Stimulated activated CD4-positive, alpha-beta T cell treated with anti-CD3 and anti-CD28 coated beads, Interleukin-1b, Interleukin-23, amount 100 ng/mL, for 4 hours (primary cell): ENCODE measurements at regions not wholly inside any gene's neighbourhood (a gene's known extent, or its start where the extent isn't known, plus 50 kb on each side); places are given as distances from the start of the nearest gene placed in this dataset.

Source experiments
- DNase-seq, 2 donors: peaks; one replicate each; pipeline ENCODE4 v3.0.0-alpha.2; 2020; ENCODE audit warnings: low read depth in 2 of 2

GRCh38 chr2:221276601-221277000, 295.5 kb downstream of the EPHA4 start:
- no peak for DNase-seq

- no peak for DNase-seq
Observed at GRCh38 chr2:221282386-221282785, 289.7 kb downstream of the EPHA4 start.

- no peak for DNase-seq
Observed at GRCh38 chr2:221283896-221284545, 288.1 kb downstream of the EPHA4 start.

DNA sequence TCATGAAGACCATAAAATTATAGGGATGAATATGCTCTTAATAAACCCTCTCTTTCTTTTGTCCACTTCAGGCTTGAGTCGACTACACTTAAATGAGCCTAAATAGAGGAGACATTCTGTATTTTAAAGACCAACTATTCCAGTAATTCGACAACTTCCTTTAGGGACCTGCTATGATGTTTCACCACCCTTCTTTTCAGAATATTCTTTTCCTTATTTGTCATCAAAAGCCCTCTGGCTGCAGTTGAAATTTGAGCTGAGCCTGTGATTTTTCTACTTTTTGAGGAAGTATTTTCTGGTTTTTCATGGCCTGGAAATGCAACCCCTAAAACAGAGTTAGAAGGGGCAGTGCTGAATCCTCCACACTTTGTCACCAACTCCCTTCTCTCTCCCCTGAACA, 287.0 kb downstream of the EPHA4 start:
- DNase-seq: no peak

DNA sequence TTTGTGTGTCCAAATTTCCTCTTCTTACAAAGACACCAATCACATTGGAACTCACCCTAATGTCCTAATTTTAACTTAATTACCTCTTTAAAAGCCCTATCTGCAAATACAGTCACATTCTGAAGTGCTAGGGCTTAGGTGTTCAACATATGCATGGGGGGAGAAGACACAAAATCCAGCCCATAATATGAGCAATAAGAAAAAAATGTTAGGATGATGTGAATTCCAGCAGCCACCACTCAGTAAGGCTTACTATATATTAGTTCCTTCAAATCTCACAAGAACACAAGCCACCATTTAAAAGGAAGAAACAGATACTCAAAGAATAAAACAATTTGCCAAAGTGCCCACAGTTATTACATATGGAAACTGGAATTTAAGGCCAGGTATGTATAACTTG, 285.7 kb downstream of the EPHA4 start:
- DNase-seq: no peak

DNA sequence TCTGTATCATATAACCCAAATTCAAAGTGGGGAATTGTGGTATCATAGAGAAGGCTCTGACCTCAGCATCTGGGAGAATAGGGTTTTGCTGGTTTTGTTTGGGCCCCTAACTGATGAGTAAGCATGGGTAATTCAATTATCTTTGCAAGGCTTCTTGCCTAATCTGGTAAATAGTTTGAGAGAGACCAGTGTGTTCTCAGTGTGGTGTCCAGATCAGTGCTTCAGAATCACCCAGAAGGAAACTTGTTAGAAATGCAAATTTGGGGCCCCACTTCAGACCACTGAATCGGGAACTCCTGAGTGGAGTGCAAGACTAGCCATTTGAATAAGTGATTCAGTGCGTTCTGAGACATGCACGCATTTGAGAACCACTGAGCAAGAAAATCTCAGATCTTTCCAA, 282.7 kb downstream of the EPHA4 start:
- no peak for DNase-seq

DNA sequence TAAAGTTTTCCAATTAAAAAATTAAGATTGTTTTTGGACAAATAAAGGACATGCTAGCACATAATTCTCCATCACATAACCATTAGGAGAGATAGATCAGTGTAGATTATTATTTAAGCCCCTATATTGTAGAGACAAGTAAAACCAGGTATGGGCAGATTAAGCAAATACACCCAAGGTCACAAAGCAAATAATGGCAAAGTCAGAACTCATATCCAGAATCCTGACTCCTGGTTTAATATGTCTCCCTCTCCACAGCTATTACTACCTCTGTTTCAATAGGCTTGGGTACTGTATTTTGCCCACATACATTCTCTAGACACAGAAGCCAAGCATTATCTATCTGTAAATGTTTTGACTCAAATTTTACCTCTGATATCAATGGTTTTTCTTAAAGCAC, 282.3 kb downstream of the EPHA4 start:
- no peak for DNase-seq

DNA sequence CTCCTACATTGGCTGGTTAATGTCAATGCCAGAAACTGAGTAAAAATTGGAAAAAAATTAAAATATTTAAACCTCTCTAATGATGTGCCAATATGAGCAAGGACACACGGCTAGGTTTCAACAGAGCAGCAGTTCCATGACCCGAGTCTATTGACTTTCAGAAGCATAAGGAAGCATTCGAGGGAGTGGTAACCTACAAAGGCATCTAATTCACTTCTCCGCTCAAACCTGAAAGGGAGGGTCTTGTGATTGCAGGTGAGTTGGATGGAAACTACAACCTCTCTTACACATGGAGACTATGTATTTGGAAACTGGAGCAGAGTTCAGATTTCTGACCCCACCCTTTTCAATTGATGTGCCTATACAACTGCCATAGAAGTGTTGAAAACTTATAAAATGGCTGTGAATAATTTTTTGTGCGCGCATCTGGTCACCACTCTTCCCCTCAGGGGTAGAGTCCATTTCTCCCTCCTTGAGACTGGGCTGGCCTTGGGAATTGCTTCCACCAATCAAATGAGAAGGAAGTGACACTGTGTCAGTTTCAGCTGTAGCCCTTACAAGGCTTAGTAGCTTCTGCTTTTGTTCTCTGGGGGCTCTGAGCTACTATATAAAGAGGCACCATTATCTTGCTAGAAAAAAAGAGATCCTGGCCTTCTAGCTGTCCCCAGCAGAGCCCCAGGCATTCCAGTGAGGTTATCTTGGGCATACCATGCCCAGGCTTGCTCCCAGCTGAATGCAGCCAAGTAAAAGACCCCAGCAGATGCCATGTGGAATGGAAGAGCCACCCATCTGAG, 278.0 kb downstream of the EPHA4 start:
- DNase-seq: no peak

DNA sequence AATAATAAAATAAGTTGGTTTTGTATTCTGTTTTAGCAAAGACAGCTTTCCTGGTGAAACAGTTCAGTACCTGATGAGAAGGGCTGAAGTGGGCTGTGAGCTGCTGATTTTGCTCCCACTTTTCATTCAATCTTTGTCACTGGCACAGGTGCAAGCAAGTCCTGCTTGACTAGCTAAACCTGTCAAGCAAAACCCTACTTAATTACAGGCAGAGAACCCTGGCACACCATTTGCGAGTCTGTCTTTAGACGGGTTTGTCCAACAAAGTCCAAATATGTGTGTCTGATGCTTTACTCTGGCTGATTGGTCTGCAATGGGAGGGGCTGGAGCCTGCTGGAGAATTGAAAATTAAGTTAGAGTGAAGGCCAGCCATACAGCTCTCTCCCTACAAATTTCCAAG, 267.2 kb downstream of the EPHA4 start:
- no peak for DNase-seq

GRCh38 chr2:221308507-221309066, 263.5 kb downstream of the EPHA4 start:
- DNase-seq: no peak

- no peak for DNase-seq
Observed at GRCh38 chr2:221309892-221310583, 262.1 kb downstream of the EPHA4 start.

GRCh38 chr2:221310730-221311129, 261.4 kb downstream of the EPHA4 start:
- no peak for DNase-seq

- no peak for DNase-seq
Observed at GRCh38 chr2:221312634-221313033, 259.5 kb downstream of the EPHA4 start.

DNA sequence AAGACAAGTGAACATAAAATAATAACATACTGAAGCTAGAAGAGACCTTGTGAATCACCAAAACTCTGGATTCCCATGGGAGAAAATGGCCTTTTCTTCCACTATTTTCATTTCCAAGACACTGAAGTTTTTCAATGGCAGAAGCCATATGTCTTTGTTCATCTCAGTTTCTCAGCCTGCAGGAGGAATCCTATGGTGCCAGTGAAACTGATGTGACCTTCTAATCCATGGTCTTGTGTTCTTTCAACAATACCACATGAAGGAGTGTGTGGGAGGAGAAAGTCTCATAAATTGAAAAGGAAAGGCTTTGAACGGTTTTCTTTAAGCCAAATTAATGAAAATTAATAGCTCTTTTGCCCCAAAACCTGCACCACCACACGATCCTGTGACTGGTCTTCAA, 257.3 kb downstream of the EPHA4 start:
- no peak for DNase-seq

- DNase-seq: no peak
Observed at GRCh38 chr2:221318376-221319130, 253.6 kb downstream of the EPHA4 start.

DNA sequence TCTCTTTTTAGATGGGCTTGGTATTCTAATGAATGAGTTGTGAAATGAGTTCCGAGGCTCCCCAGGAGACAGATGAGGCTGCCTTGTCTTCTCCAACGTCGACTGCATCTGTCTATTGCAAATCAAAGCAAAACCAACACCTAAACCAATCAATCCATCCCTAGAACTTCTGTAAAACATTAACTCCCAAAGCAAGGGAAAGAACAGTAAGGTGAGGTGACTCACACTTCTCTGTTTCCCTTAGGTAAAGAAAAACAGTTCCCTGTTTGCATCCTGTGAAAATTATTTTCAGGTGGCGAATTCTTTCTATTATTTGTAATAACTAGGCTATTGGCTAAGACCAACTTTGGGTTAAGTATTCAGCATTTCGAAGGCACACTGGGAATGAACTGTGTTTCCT, 249.4 kb downstream of the EPHA4 start:
- DNase-seq: no peak

DNA sequence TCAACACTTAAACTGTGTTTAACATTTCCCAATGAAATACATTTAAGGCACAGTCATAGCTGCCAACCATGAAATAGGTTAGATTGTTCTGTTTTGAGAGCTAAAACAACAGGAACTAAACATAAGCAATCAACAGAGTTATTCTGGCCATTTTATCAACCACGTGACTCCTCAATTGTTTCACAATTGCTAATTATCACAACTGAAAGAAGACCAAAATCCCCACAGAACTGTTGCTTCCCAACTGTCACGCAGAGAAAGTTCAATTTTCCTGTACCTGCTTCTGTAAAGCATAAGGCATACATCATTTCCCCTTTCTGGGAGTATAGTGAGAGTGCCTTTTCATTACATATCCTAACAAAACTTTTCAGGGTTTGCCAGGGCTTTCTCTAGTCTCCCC, 248.6 kb downstream of the EPHA4 start:
- no peak for DNase-seq

DNA sequence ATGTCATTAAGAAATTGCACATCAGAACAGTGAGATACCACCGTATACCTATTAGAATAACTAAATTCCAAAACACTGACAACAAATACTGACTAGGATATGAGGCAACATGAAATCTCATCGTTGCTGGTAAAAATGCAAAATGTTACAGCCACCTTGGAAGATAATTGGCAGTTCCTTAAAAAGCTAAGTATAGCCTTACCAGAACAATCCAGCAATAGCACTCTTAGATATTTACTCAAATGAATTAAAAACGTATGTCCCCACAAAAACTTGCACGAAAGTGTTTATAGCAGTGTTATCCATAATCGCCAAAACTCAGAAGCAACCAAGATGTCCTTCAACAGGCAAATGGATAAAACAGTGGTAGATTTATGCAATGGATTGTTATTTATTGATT, 241.7 kb downstream of the EPHA4 start:
- DNase-seq: no peak

- no peak for DNase-seq
Observed at GRCh38 chr2:221334481-221335218, 237.5 kb downstream of the EPHA4 start.

DNA sequence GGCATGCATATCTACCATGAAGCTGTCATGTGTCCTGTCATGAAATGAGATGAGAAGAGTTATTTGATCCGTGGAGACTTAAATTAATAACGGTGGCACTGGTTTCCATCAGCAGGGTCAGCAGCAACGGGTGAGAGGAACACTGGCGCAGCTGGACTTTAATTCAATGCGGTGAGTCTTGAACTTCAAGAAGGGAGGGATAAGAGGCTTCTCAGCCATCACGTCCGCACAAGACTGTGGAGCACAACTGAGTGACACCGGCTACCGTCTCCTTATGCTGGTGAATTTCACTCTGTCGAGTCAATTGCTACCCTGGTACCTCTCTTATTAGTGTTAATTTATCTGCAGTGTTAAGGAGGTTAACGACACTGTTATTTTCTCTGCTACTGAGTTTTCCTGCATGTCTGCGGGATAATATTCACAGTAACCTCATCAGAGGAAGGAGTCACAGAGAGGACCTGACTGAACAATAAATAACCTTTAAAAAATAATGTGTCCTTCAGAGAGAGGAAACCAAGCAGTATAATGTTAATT, 236.8 kb downstream of the EPHA4 start:
- DNase-seq: no peak

DNA sequence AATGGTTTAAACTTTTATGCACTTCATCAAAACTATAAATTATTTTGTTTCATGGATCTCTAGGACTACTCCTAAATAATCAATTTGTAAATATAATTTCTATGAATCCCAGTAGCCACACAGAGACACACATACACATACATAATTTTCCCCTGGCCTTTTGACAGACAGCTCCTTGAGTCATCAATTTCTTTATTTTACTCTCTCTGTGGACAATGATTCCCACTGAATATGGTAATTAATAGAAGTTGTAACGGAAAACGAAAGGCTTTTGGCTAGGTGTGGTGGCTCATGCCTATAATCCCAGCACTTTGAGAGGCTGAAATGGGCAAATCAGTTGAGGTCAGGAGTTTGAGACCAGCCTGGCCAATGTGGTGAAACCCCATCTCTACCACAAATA, 235.1 kb downstream of the EPHA4 start:
- DNase-seq: no peak
